ENCODE measurements at regions not wholly inside any gene's neighbourhood (a gene's known extent, or its start where the extent isn't known, plus 50 kb on each side); places are given as distances from the start of the nearest gene placed in this dataset.

GRCh38 chr12:124394462-124395128 lies 99.7 kb downstream of the RFLNA start:
- H3K27me3 Mint-ChIP-seq = no peaks in the 10 kb centered on the region
- H3K4me3 Mint-ChIP-seq = no peak overlapping the region
- peaks cover 86% of the 10 kb centered on the region for H3K36me3 Mint-ChIP-seq (ENCODE audit: low read depth)
- H3K9me3 Mint-ChIP-seq = no peaks in the 10 kb centered on the region
- H3K4me1 Mint-ChIP-seq (ENCODE audit: low read depth) = peaks cover 78% of the 10 kb centered on the region
- intact Hi-C loops (cut with micrococcal nuclease) = loop anchor here (5.0 kb wide), 2 partner anchors 58 to 158 kb away; no protein-coding TSS in a partner anchor
- peak overlapping the region; percentile 94 for H3K27ac Mint-ChIP-seq

- Mint-ChIP-seq H3K27ac (peak overlapping the region; percentile 94), H3K36me3 (ENCODE audit: low read depth) (peaks cover 79% of the 10 kb centered on the region), H3K9me3 (no peaks in the 10 kb centered on the region), H3K4me3 (no peak overlapping the region), H3K4me1 (ENCODE audit: low read depth) (peaks cover 80% of the 10 kb centered on the region), H3K27me3 (no peaks in the 10 kb centered on the region)
- intact Hi-C loops (cut with micrococcal nuclease) = loop anchor here (5.0 kb wide), 2 partner anchors 58 to 158 kb away; no protein-coding TSS in a partner anchor
These were observed 98.9 kb downstream of the RFLNA start for GRCh38 chr12:124393831-124394230.

- H3K9me3 Mint-ChIP-seq = no peaks in the 10 kb centered on the region
- intact Hi-C loops (cut with micrococcal nuclease) = loop anchor here (5.0 kb wide), 2 partner anchors 59 to 159 kb away; no protein-coding TSS in a partner anchor
- no peaks in the 10 kb centered on the region for H3K27me3 Mint-ChIP-seq
- peak overlapping the region; percentile 14 for H3K4me3 Mint-ChIP-seq
- peak overlapping the region; percentile 94 for H3K27ac Mint-ChIP-seq
- peaks cover 84% of the 10 kb centered on the region for H3K4me1 Mint-ChIP-seq (ENCODE audit: low read depth)
- H3K36me3 Mint-ChIP-seq (ENCODE audit: low read depth) = peaks cover 79% of the 10 kb centered on the region
These were observed 98.5 kb downstream of the RFLNA start for GRCh38 chr12:124393414-124393790.

GRCh38 chr12:124392667-124393413 lies 97.9 kb downstream of the RFLNA start:
- Mint-ChIP-seq H3K27me3 (no peaks in the 10 kb centered on the region), H3K9me3 (no peaks in the 10 kb centered on the region), H3K4me3 (peak overlapping the region; percentile 14), H3K4me1 (ENCODE audit: low read depth) (peaks cover 90% of the 10 kb centered on the region), H3K27ac (peak overlapping the region; percentile 94), H3K36me3 (ENCODE audit: low read depth) (peaks cover 79% of the 10 kb centered on the region)
- intact Hi-C loops (cut with micrococcal nuclease) = loop anchor here (5.0 kb wide), 2 partner anchors 59 to 159 kb away; no protein-coding TSS in a partner anchor

GRCh38 chr12:124392271-124392666 lies 97.4 kb downstream of the RFLNA start:
- H3K4me1 Mint-ChIP-seq (ENCODE audit: low read depth) = peaks cover 94% of the 10 kb centered on the region
- H3K27ac Mint-ChIP-seq = peak overlapping the region; percentile 94
- H3K4me3 Mint-ChIP-seq = peak overlapping the region; percentile 33
- intact Hi-C loops (cut with micrococcal nuclease) = loop anchor here (5.0 kb wide), 2 partner anchors 60 to 160 kb away; no protein-coding TSS in a partner anchor
- peaks cover 79% of the 10 kb centered on the region for H3K36me3 Mint-ChIP-seq (ENCODE audit: low read depth)
- H3K9me3 Mint-ChIP-seq = no peaks in the 10 kb centered on the region
- no peaks in the 10 kb centered on the region for H3K27me3 Mint-ChIP-seq

GRCh38 chr12:124391340-124392261 lies 96.7 kb downstream of the RFLNA start:
- peaks cover 79% of the 10 kb centered on the region for H3K36me3 Mint-ChIP-seq (ENCODE audit: low read depth)
- H3K27ac Mint-ChIP-seq = peak overlapping the region; percentile 94
- H3K4me1 Mint-ChIP-seq (ENCODE audit: low read depth) = peaks cover 94% of the 10 kb centered on the region
- no peaks in the 10 kb centered on the region for H3K9me3 Mint-ChIP-seq
- H3K27me3 Mint-ChIP-seq = no peaks in the 10 kb centered on the region
- H3K4me3 Mint-ChIP-seq = peak overlapping the region; percentile 99
- intact Hi-C loops (cut with micrococcal nuclease) = loop anchor here (5.0 kb wide), 2 partner anchors 61 to 161 kb away; no protein-coding TSS in a partner anchor

GRCh38 chr12:124390442-124391097 lies 95.7 kb downstream of the RFLNA start:
- H3K27me3 Mint-ChIP-seq = no peaks in the 10 kb centered on the region
- intact Hi-C loops (cut with micrococcal nuclease) = loop anchor here (5.0 kb wide), 2 partner anchors 62 to 162 kb away; no protein-coding TSS in a partner anchor
- peak overlapping the region; percentile 99 for H3K4me3 Mint-ChIP-seq
- H3K27ac Mint-ChIP-seq = peak overlapping the region; percentile 94
- H3K4me1 Mint-ChIP-seq (ENCODE audit: low read depth) = peaks cover 94% of the 10 kb centered on the region
- peaks cover 79% of the 10 kb centered on the region for H3K36me3 Mint-ChIP-seq (ENCODE audit: low read depth)
- H3K9me3 Mint-ChIP-seq = no peaks in the 10 kb centered on the region

GRCh38 chr12:124389725-124390441 lies 95.0 kb downstream of the RFLNA start:
- H3K9me3 Mint-ChIP-seq = no peaks in the 10 kb centered on the region
- peaks cover 79% of the 10 kb centered on the region for H3K36me3 Mint-ChIP-seq (ENCODE audit: low read depth)
- intact Hi-C loops (cut with micrococcal nuclease) = loop anchor here (5.0 kb wide), 2 partner anchors 62 to 162 kb away; no protein-coding TSS in a partner anchor
- peak overlapping the region; percentile 94 for H3K27ac Mint-ChIP-seq
- peaks cover 94% of the 10 kb centered on the region for H3K4me1 Mint-ChIP-seq (ENCODE audit: low read depth)
- H3K27me3 Mint-ChIP-seq = no peaks in the 10 kb centered on the region
- H3K4me3 Mint-ChIP-seq = peak overlapping the region; percentile 99

GRCh38 chr12:124389138-124389724 lies 94.3 kb downstream of the RFLNA start:
- Mint-ChIP-seq H3K27ac (peak overlapping the region; percentile 94), H3K9me3 (no peaks in the 10 kb centered on the region), H3K27me3 (no peaks in the 10 kb centered on the region), H3K4me3 (peak overlapping the region; percentile 99), H3K4me1 (ENCODE audit: low read depth) (peaks cover 94% of the 10 kb centered on the region), H3K36me3 (ENCODE audit: low read depth) (peaks cover 79% of the 10 kb centered on the region)
- intact Hi-C loops (cut with micrococcal nuclease) = no loop called here

GRCh38 chr12:124388679-124389137 lies 93.8 kb downstream of the RFLNA start:
- Mint-ChIP-seq H3K9me3 (no peaks in the 10 kb centered on the region), H3K27me3 (no peaks in the 10 kb centered on the region), H3K27ac (peak overlapping the region; percentile 94), H3K4me3 (peak overlapping the region; percentile 99), H3K36me3 (ENCODE audit: low read depth) (peaks cover 79% of the 10 kb centered on the region), H3K4me1 (ENCODE audit: low read depth) (peaks cover 94% of the 10 kb centered on the region)
- intact Hi-C loops (cut with micrococcal nuclease) = no loop called here

- peak overlapping the region; percentile 99 for H3K4me3 Mint-ChIP-seq
- intact Hi-C loops (cut with micrococcal nuclease) = no loop called here
- peaks cover 94% of the 10 kb centered on the region for H3K4me1 Mint-ChIP-seq (ENCODE audit: low read depth)
- H3K27ac Mint-ChIP-seq = peak overlapping the region; percentile 94
- peaks cover 79% of the 10 kb centered on the region for H3K36me3 Mint-ChIP-seq (ENCODE audit: low read depth)
- H3K27me3 Mint-ChIP-seq = no peaks in the 10 kb centered on the region
- H3K9me3 Mint-ChIP-seq = no peaks in the 10 kb centered on the region
These were observed 93.3 kb downstream of the RFLNA start for GRCh38 chr12:124388038-124388671.

GRCh38 chr12:124387528-124387911 lies 92.6 kb downstream of the RFLNA start:
- intact Hi-C loops (cut with micrococcal nuclease) = no loop called here
- Mint-ChIP-seq H3K27ac (peak overlapping the region; percentile 94), H3K27me3 (no peaks in the 10 kb centered on the region), H3K4me1 (ENCODE audit: low read depth) (peaks cover 94% of the 10 kb centered on the region), H3K9me3 (no peaks in the 10 kb centered on the region), H3K36me3 (ENCODE audit: low read depth) (peaks cover 84% of the 10 kb centered on the region), H3K4me3 (peak overlapping the region; percentile 99)

Measured in dendritic cell treated with granulocyte-macrophage colony-stimulating factor and Interleukin-4, amounts not matched to agents 40 ng/mL and 50 ng/mL, for 4 days (primary cell).